Stimulated activated naive CD4-positive, alpha-beta T cell (primary cell): ENCODE measurements at regions not wholly inside any gene's neighbourhood (a gene's known extent, or its start where the extent isn't known, plus 50 kb on each side); places are given as distances from the start of the nearest gene placed in this dataset.
"Not testable (repeated sequence)": the region's sequence is repeated elsewhere in the genome, so short reads cannot be mapped to it uniquely, and the experiment has no call there.

ENCODE experiments used
- DNase-seq, 6 experiments: peaks; one replicate each; lab custom pipeline; 2025; lab: John Stamatoyannopoulos, UW

GRCh38 chr7:131959106-131959812 lies 402.8 kb upstream of the PODXL start:
- DNase-seq: no peak

GRCh38 chr7:131957338-131958020 lies 401.1 kb upstream of the PODXL start:
- no peak for DNase-seq

GRCh38 chr7:131956864-131957263 lies 400.4 kb upstream of the PODXL start:
- no peak for DNase-seq

GRCh38 chr7:131955679-131956078 lies 399.3 kb upstream of the PODXL start:
- no peak for DNase-seq

GRCh38 chr7:131953184-131953583 lies 396.8 kb upstream of the PODXL start:
- no peak for DNase-seq

GRCh38 chr7:131952365-131952764 lies 395.9 kb upstream of the PODXL start:
- DNase-seq: no peak

GRCh38 chr7:131950758-131951157 lies 394.3 kb upstream of the PODXL start:
- no peak for DNase-seq

- no peak for DNase-seq
Observed at GRCh38 chr7:131949659-131950058, 393.2 kb upstream of the PODXL start.

- no peak for DNase-seq
Observed at GRCh38 chr7:131948434-131949053, 392.1 kb upstream of the PODXL start.

GRCh38 chr7:131947661-131948060 lies 391.2 kb upstream of the PODXL start:
- no peak for DNase-seq

GRCh38 chr7:131945957-131946544 lies 389.6 kb upstream of the PODXL start:
- no peak for DNase-seq

GRCh38 chr7:131945313-131945911 lies 389.0 kb upstream of the PODXL start:
- DNase-seq: no peak

- DNase-seq: no peak
Observed at GRCh38 chr7:131944556-131945069, 388.2 kb upstream of the PODXL start.

- DNase-seq: no peak
Observed at GRCh38 chr7:131943646-131944045, 387.2 kb upstream of the PODXL start.

GRCh38 chr7:131943211-131943610 lies 386.8 kb upstream of the PODXL start:
- no peak for DNase-seq

GRCh38 chr7:131942287-131943150 lies 386.1 kb upstream of the PODXL start:
- no peak for DNase-seq

- DNase-seq: no peak
Observed at GRCh38 chr7:131941291-131941690, 384.9 kb upstream of the PODXL start.

- DNase-seq: no peak
Observed at GRCh38 chr7:131940621-131941165, 384.3 kb upstream of the PODXL start.

GRCh38 chr7:131938788-131939187 lies 382.4 kb upstream of the PODXL start:
- not testable (repeated sequence) for DNase-seq

- no peak for DNase-seq
Observed at GRCh38 chr7:131937868-131938267, 381.4 kb upstream of the PODXL start.

GRCh38 chr7:131935180-131935579 lies 378.8 kb upstream of the PODXL start:
- no peak for DNase-seq
